ENCODE measurements at regions not wholly inside any gene's neighbourhood (a gene's known extent, or its start where the extent isn't known, plus 50 kb on each side); places are given as distances from the start of the nearest gene placed in this dataset.

DNA sequence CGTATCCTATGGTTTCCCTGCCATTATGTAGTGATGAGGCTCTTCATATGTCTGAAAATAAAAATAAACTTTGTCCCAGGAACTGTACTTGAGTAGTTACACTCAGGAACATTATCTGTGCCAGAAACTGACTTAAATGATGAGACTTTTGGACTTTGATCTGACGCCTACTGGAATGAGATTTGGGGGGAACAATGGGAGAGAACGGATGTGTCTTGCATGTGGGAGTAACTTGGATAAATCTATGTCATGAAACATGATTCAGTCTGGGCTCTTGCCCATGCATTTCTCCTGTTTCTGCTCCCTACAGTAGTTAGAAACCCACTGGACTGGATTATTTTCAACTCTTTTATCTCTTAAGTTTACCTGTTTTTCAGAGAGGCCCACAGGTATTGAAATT is 2351.4 kb downstream of the PCDH7 start:
- Mint-ChIP-seq H3K36me3 (peaks cover 5% of the 10 kb centered on the region), H3K27ac (no peak overlapping the region), H3K9me3 (peaks cover 14% of the 10 kb centered on the region), H3K27me3 (no peaks in the 10 kb centered on the region), H3K4me3 (no peak overlapping the region), H3K4me1 (ENCODE audit: unreplicated experiment) (peaks cover 27% of the 10 kb centered on the region)
- no peak for DNase-seq (ENCODE audit: extremely low spot score, unreplicated experiment)
- TF ChIP-seq, protein P1, sequence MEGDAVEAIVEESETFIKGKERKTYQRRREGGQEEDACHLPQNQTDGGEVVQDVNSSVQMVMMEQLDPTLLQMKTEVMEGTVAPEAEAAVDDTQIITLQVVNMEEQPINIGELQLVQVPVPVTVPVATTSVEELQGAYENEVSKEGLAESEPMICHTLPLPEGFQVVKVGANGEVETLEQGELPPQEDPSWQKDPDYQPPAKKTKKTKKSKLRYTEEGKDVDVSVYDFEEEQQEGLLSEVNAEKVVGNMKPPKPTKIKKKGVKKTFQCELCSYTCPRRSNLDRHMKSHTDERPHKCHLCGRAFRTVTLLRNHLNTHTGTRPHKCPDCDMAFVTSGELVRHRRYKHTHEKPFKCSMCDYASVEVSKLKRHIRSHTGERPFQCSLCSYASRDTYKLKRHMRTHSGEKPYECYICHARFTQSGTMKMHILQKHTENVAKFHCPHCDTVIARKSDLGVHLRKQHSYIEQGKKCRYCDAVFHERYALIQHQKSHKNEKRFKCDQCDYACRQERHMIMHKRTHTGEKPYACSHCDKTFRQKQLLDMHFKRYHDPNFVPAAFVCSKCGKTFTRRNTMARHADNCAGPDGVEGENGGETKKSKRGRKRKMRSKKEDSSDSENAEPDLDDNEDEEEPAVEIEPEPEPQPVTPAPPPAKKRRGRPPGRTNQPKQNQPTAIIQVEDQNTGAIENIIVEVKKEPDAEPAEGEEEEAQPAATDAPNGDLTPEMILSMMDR (conservative IDR thresholded peaks at IDR 0.05): no peak

DNA sequence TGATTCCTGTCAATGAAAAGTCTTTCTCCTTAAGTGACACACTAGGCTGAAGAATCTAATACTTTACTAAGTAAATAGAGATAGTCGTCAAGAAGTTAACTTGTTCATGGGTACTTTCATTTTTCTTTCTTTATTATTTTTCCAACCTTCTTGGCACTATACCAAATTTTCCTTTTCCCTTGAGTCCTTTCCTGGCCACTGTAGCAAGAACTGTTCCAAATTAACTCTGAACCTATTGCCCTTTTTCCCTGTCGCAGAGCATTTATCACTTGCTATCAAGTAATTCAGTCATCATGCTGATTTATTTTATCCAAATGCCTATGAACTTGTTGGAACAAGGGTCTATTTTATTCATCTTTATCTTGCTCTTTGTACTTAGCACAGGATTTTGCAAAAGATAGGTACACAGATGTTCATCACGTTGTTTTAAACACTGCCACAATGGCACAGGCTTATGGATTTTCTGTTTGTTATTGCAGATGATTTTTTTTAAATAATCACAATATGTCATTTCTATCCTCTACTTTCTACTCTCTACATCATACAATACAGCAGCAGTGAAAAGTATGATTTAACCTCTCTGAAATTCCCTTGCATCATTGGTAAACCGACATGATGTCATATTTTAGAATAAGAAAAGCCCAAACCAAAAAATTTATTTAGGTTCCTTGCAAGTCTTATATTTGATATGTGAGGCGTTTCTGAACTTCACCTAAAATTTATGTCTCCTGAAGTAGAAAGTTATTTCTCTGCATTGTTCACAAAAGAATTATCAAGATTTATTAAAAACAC is 2352.3 kb downstream of the PCDH7 start:
- Mint-ChIP-seq H3K4me3 (no peak overlapping the region), H3K36me3 (peaks cover 5% of the 10 kb centered on the region)

DNA sequence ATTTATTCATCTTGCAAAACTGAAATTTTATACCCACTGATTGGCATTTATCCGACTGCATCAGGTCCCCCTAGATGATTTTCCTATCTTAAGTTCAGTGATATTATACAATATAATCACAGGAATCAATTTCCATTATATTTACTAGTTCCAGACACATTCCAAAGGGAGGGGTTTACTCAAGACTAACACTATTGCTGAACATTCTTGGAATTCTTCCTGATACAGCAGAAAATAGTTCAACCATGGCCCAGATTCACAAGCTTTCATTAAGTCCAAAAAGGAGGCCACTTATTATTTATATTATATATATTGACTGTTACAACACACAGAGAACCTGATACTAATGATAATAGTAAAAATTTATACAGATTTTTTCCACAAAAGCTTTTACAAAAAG is 2353.6 kb downstream of the PCDH7 start:
- H3K36me3 Mint-ChIP-seq: peaks cover 5% of the 10 kb centered on the region
- H3K27me3 Mint-ChIP-seq: no peaks in the 10 kb centered on the region
- no peak overlapping the region for H3K4me3 Mint-ChIP-seq
- TF ChIP-seq, protein P1 (conservative IDR thresholded peaks at IDR 0.05): no peak
- no peak for DNase-seq (ENCODE audit: extremely low spot score, unreplicated experiment)
- H3K27ac Mint-ChIP-seq: no peak overlapping the region
- peaks cover 14% of the 10 kb centered on the region for H3K9me3 Mint-ChIP-seq
- peaks cover 27% of the 10 kb centered on the region for H3K4me1 Mint-ChIP-seq (ENCODE audit: unreplicated experiment)

More for the DNA sequence above, 2352.3 kb downstream of the PCDH7 start:
- H3K27me3 Mint-ChIP-seq: no peaks in the 10 kb centered on the region
- peaks cover 27% of the 10 kb centered on the region for H3K4me1 Mint-ChIP-seq (ENCODE audit: unreplicated experiment)
- no peak for DNase-seq (ENCODE audit: extremely low spot score, unreplicated experiment)
- no peak overlapping the region for H3K27ac Mint-ChIP-seq
- TF ChIP-seq, protein P1 (conservative IDR thresholded peaks at IDR 0.05): no peak
- peaks cover 14% of the 10 kb centered on the region for H3K9me3 Mint-ChIP-seq

DNA sequence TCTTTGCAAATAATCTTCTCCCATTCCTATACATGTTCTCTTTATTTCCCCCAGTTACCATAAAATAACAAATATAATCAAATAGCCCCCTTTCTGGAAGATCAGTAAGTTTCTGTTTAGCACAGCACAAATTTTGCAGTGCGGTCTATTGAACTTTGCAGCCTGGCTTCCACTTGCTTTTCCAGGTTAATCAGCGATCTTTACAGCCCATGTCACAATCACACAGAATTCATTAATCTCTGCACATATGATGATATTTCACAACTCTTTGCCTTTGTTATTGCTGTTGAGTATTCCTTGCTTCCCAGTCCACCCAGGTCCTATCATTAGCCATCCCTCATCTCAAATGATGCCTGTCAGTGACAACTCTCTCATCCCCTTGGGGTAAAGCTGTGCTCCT is 2358.0 kb downstream of the PCDH7 start:
- H3K4me3 Mint-ChIP-seq: no peak overlapping the region
- no peaks in the 10 kb centered on the region for H3K9me3 Mint-ChIP-seq
- H3K27me3 Mint-ChIP-seq: no peaks in the 10 kb centered on the region

DNA sequence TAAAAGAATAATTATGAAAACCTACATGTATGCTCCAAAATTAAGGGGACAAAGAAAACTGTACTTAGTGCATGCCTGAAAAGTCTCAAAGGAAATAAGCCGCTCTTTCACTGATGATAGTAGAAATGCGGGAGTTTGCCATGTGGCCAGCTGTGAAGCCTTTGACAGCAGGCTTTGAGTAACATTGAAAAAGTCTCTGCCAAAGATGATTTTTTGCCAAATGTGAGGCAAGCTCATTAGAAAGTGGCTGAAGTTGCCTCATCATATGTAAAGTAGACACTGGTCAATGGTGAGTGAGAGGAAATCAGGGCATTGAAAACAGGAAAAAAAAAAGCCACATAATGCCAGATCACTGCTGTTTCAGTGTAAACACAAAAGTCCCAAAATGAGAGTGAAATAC is 2360.1 kb downstream of the PCDH7 start:
- H3K36me3 Mint-ChIP-seq: no peaks in the 10 kb centered on the region
- H3K4me3 Mint-ChIP-seq: no peak overlapping the region
- DNase-seq (ENCODE audit: extremely low spot score, unreplicated experiment): no peak
- H3K4me1 Mint-ChIP-seq (ENCODE audit: unreplicated experiment): no peaks in the 10 kb centered on the region
- TF ChIP-seq, protein P1 (conservative IDR thresholded peaks at IDR 0.05): no peak
- H3K27ac Mint-ChIP-seq: no peak overlapping the region
- no peaks in the 10 kb centered on the region for H3K9me3 Mint-ChIP-seq
- H3K27me3 Mint-ChIP-seq: no peaks in the 10 kb centered on the region

More for the DNA sequence above, 2358.0 kb downstream of the PCDH7 start:
- no peak for DNase-seq (ENCODE audit: extremely low spot score, unreplicated experiment)
- TF ChIP-seq, protein P1 (conservative IDR thresholded peaks at IDR 0.05): no peak
- Mint-ChIP-seq H3K27ac (no peak overlapping the region), H3K4me1 (ENCODE audit: unreplicated experiment) (peaks cover 8% of the 10 kb centered on the region), H3K36me3 (no peaks in the 10 kb centered on the region)

All from type B pancreatic cell (in vitro differentiated cells).